MG63 (cell line): ENCODE measurements at regions not wholly inside any gene's neighbourhood (a gene's known extent, or its start where the extent isn't known, plus 50 kb on each side); places are given as distances from the start of the nearest gene placed in this dataset.

Experiments used
- DNase-seq: peaks from one replicate; pipeline ENCODE4 v3.0.0-alpha.2; 2020
- H3K27me3 ChIP-seq: fragments of 250-450 bp; sonication (Bioruptor Pico); 2 replicates; pipeline ENCODE4 v1.5.1; 2020; ENCODE audit warnings: mild to moderate bottlenecking, moderate library complexity
- H3K36me3 ChIP-seq: fragments of 250-450 bp; sonication (Bioruptor Pico); 2 replicates; pipeline ENCODE4 v1.5.1; 2020; ENCODE audit warnings: mild to moderate bottlenecking, moderate library complexity
- H3K4me3 ChIP-seq: fragments of 250-450 bp; sonication (Bioruptor Pico); 2 replicates; pipeline ENCODE4 v1.5.1; 2020; ENCODE audit warnings: mild to moderate bottlenecking, moderate library complexity
- H3K9me3 ChIP-seq: fragments of 250-450 bp; sonication (Bioruptor Pico); 2 replicates; pipeline ENCODE4 v1.5.1; 2020; ENCODE audit warnings: mild to moderate bottlenecking, moderate library complexity

GRCh38 chr2:8525236-8525581, 156.6 kb upstream of the ID2 start:
- H3K36me3 ChIP-seq: no peaks in the 10 kb centered on the region
- no peak overlapping the region for H3K4me3 ChIP-seq
- H3K9me3 ChIP-seq: no peaks in the 10 kb centered on the region
- no peak for DNase-seq
- no peaks in the 10 kb centered on the region for H3K27me3 ChIP-seq

- H3K4me3 ChIP-seq: no peak overlapping the region
- H3K36me3 ChIP-seq: no peaks in the 10 kb centered on the region
- peaks cover 2% of the 10 kb centered on the region; the same call in 1 of the 2 replicates for H3K9me3 ChIP-seq
- H3K27me3 ChIP-seq: no peaks in the 10 kb centered on the region
- DNase-seq: peak; percentile 14
Observed at GRCh38 chr2:8525582-8526402, 156.1 kb upstream of the ID2 start.

- peaks cover 5% of the 10 kb centered on the region for H3K9me3 ChIP-seq
- H3K27me3 ChIP-seq: no peaks in the 10 kb centered on the region
- H3K36me3 ChIP-seq: no peaks in the 10 kb centered on the region
- H3K4me3 ChIP-seq: no peak overlapping the region
- no peak for DNase-seq
Observed at GRCh38 chr2:8526403-8526696, 155.5 kb upstream of the ID2 start.

- Histone ChIP-seq H3K36me3 (no peaks in the 10 kb centered on the region), H3K4me3 (no peak overlapping the region), H3K9me3 (peaks cover 10% of the 10 kb centered on the region), H3K27me3 (no peaks in the 10 kb centered on the region)
- DNase-seq: no peak
Observed at GRCh38 chr2:8527031-8527430, 154.8 kb upstream of the ID2 start.

- DNase-seq: no peak
- Histone ChIP-seq H3K27me3 (no peaks in the 10 kb centered on the region), H3K4me3 (no peak overlapping the region), H3K9me3 (peaks cover 10% of the 10 kb centered on the region), H3K36me3 (no peaks in the 10 kb centered on the region)
Observed at GRCh38 chr2:8527676-8528075, 154.2 kb upstream of the ID2 start.

- Histone ChIP-seq H3K9me3 (peaks cover 10% of the 10 kb centered on the region), H3K36me3 (no peaks in the 10 kb centered on the region), H3K27me3 (no peaks in the 10 kb centered on the region), H3K4me3 (no peak overlapping the region)
- DNase-seq: no peak
Observed at GRCh38 chr2:8528863-8529262, 153.0 kb upstream of the ID2 start.

- Histone ChIP-seq H3K4me3 (no peak overlapping the region), H3K27me3 (no peaks in the 10 kb centered on the region), H3K9me3 (peaks cover 10% of the 10 kb centered on the region), H3K36me3 (no peaks in the 10 kb centered on the region)
- no peak for DNase-seq
Observed at GRCh38 chr2:8529706-8530277, 152.1 kb upstream of the ID2 start.

GRCh38 chr2:8531481-8531880, 150.4 kb upstream of the ID2 start:
- no peaks in the 10 kb centered on the region for H3K36me3 ChIP-seq
- peaks cover 10% of the 10 kb centered on the region for H3K9me3 ChIP-seq
- no peak overlapping the region for H3K4me3 ChIP-seq
- H3K27me3 ChIP-seq: no peaks in the 10 kb centered on the region
- no peak for DNase-seq

GRCh38 chr2:8532438-8532837, 149.4 kb upstream of the ID2 start:
- no peaks in the 10 kb centered on the region for H3K36me3 ChIP-seq
- no peaks in the 10 kb centered on the region for H3K27me3 ChIP-seq
- no peak for DNase-seq
- peaks cover 10% of the 10 kb centered on the region for H3K9me3 ChIP-seq
- no peak overlapping the region for H3K4me3 ChIP-seq

- Histone ChIP-seq H3K36me3 (no peaks in the 10 kb centered on the region), H3K4me3 (no peak overlapping the region), H3K27me3 (no peaks in the 10 kb centered on the region), H3K9me3 (peaks cover 10% of the 10 kb centered on the region)
- DNase-seq: no peak
Observed at GRCh38 chr2:8533923-8534322, 147.9 kb upstream of the ID2 start.

GRCh38 chr2:8534386-8534728, 147.5 kb upstream of the ID2 start:
- no peaks in the 10 kb centered on the region for H3K27me3 ChIP-seq
- no peaks in the 10 kb centered on the region for H3K36me3 ChIP-seq
- H3K4me3 ChIP-seq: no peak overlapping the region
- no peak for DNase-seq
- H3K9me3 ChIP-seq: peaks cover 10% of the 10 kb centered on the region

GRCh38 chr2:8534729-8535468, 147.0 kb upstream of the ID2 start:
- H3K36me3 ChIP-seq: no peaks in the 10 kb centered on the region
- H3K4me3 ChIP-seq: no peak overlapping the region
- H3K9me3 ChIP-seq: peaks cover 10% of the 10 kb centered on the region
- peak; percentile 71 for DNase-seq
- H3K27me3 ChIP-seq: no peaks in the 10 kb centered on the region

GRCh38 chr2:8535469-8535795, 146.4 kb upstream of the ID2 start:
- peaks cover 10% of the 10 kb centered on the region for H3K9me3 ChIP-seq
- no peak overlapping the region for H3K4me3 ChIP-seq
- H3K27me3 ChIP-seq: no peaks in the 10 kb centered on the region
- H3K36me3 ChIP-seq: no peaks in the 10 kb centered on the region
- no peak for DNase-seq

GRCh38 chr2:8535821-8536685, 145.8 kb upstream of the ID2 start:
- H3K36me3 ChIP-seq: no peaks in the 10 kb centered on the region
- no peak overlapping the region for H3K4me3 ChIP-seq
- peaks cover 8% of the 10 kb centered on the region for H3K9me3 ChIP-seq
- H3K27me3 ChIP-seq: no peaks in the 10 kb centered on the region
- DNase-seq: no peak

GRCh38 chr2:8536686-8537561, 144.9 kb upstream of the ID2 start:
- Histone ChIP-seq H3K4me3 (no peak overlapping the region), H3K36me3 (no peaks in the 10 kb centered on the region), H3K9me3 (no peaks in the 10 kb centered on the region; the same call in 1 of the 2 replicates), H3K27me3 (no peaks in the 10 kb centered on the region)
- DNase-seq: no peak

GRCh38 chr2:8537562-8538155, 144.2 kb upstream of the ID2 start:
- no peaks in the 10 kb centered on the region for H3K27me3 ChIP-seq
- no peaks in the 10 kb centered on the region for H3K9me3 ChIP-seq
- H3K36me3 ChIP-seq: no peaks in the 10 kb centered on the region
- no peak for DNase-seq
- H3K4me3 ChIP-seq: no peak overlapping the region
